Activated CD8-positive, alpha-beta T cell treated with anti-CD3 and anti-CD28 coated beads for 36 hours (primary cell): ENCODE measurements at regions not wholly inside any gene's neighbourhood (a gene's known extent, or its start where the extent isn't known, plus 50 kb on each side); places are given as distances from the start of the nearest gene placed in this dataset.
"Not testable (repeated sequence)": the region's sequence is repeated elsewhere in the genome, so short reads cannot be mapped to it uniquely, and the experiment has no call there.

Experiments
- ATAC-seq: fragments of 200-7000 bp; cut with Tn5 transposase; one replicate; pipeline ENCODE4 v1.10.0; 2021; ENCODE audit warnings: mild to moderate bottlenecking, moderate library complexity
- CTCF ChIA-PET: fragments of 350-600 bp; sonication (Branson Sonifier 250); formaldehyde crosslinking; loops from one replicate; lab custom pipeline; 2021; ENCODE audit warnings: antibody characterized with exemption; lab: Charles Lee
- POLR2A ChIA-PET: fragments of 350-600 bp; sonication (Branson Sonifier 250); formaldehyde crosslinking; loops from one replicate; lab custom pipeline; 2021; ENCODE audit warnings: antibody characterized with exemption; lab: Charles Lee
- DNase-seq: peaks from one replicate; pipeline ENCODE4 v3.0.0-alpha.2; 2020
- H3K27ac Mint-ChIP-seq: one replicate; pipeline ENCODE4 v1.8.0; 2021; ENCODE audit warnings: mild to moderate bottlenecking, mixed read lengths
- H3K27me3 Mint-ChIP-seq: one replicate; pipeline ENCODE4 v1.8.0; 2021; ENCODE audit warnings: mixed read lengths
- H3K36me3 Mint-ChIP-seq: one replicate; pipeline ENCODE4 v1.8.0; 2021; ENCODE audit warnings: low read depth, mixed read lengths
- H3K4me1 Mint-ChIP-seq: one replicate; pipeline ENCODE4 v1.8.0; 2021; ENCODE audit warnings: low read depth, mixed read lengths
- H3K4me3 Mint-ChIP-seq: one replicate; pipeline ENCODE4 v1.8.0; 2021; ENCODE audit warnings: mild to moderate bottlenecking, moderate library complexity, mixed read lengths
- H3K9me3 Mint-ChIP-seq: one replicate; pipeline ENCODE4 v1.8.0; 2021; ENCODE audit warnings: mixed read lengths
- intact Hi-C: fragments of 100-400 bp; cut with micrococcal nuclease; formaldehyde crosslinking; loops from one replicate; pipeline ENCODE4 v1.10.0; 2022
- TF ChIP-seq, protein P1 (sequence below): fragments of 200-600 bp; IDR thresholded peaks from one replicate; pipeline ENCODE4 v1.8.0; 2022; ENCODE audit warnings: antibody characterized with exemption, mild to moderate bottlenecking

DNA sequence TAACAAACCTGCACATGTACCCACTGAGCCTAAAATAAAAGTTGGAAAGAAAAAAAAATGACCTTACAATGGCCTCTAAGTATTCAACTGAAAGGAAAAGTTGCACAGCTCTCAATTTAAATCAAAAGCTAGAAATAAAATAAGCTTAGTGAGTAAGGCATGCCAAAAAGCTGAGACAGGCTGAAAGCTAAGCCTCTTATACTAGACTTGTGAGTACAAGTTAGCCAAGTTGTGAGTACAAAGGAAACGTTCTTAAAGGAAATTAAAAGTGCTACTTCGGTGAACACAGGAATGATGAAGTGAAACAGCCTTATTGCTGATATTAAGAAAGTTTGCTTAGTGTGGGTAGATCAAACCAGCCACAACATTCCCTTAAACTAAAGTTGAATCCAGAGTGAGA is 707.9 kb upstream of the PITX2 start:
- ChIA-PET POLR2A (no interaction called here), CTCF (interaction anchor here (0.6 kb wide), 1 partner anchor 439 kb away, joined by 3 read pairs; no protein-coding TSS in a partner anchor)
- Mint-ChIP-seq H3K4me1 (no peaks in the 10 kb centered on the region), H3K4me3 (no peak overlapping the region), H3K36me3 (no peaks in the 10 kb centered on the region), H3K27me3 (no peaks in the 10 kb centered on the region), H3K27ac (no peak overlapping the region), H3K9me3 (no peaks in the 10 kb centered on the region)
- no peak for DNase-seq
- TF ChIP-seq, protein P1, sequence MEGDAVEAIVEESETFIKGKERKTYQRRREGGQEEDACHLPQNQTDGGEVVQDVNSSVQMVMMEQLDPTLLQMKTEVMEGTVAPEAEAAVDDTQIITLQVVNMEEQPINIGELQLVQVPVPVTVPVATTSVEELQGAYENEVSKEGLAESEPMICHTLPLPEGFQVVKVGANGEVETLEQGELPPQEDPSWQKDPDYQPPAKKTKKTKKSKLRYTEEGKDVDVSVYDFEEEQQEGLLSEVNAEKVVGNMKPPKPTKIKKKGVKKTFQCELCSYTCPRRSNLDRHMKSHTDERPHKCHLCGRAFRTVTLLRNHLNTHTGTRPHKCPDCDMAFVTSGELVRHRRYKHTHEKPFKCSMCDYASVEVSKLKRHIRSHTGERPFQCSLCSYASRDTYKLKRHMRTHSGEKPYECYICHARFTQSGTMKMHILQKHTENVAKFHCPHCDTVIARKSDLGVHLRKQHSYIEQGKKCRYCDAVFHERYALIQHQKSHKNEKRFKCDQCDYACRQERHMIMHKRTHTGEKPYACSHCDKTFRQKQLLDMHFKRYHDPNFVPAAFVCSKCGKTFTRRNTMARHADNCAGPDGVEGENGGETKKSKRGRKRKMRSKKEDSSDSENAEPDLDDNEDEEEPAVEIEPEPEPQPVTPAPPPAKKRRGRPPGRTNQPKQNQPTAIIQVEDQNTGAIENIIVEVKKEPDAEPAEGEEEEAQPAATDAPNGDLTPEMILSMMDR = no peak
- ATAC-seq = no peak
- intact Hi-C loops = no loop called here

- Mint-ChIP-seq H3K9me3 (no peaks in the 10 kb centered on the region), H3K4me3 (no peak overlapping the region), H3K4me1 (no peaks in the 10 kb centered on the region), H3K27ac (no peak overlapping the region), H3K36me3 (no peaks in the 10 kb centered on the region), H3K27me3 (no peaks in the 10 kb centered on the region)
- DNase-seq (no peak), ATAC-seq (no peak)
- ChIA-PET POLR2A (no interaction called here), CTCF (no interaction called here)
- intact Hi-C loops = no loop called here
- TF ChIP-seq, protein P1 = no peak
Observed at GRCh38 chr4:111334361-111334760, 711.5 kb upstream of the PITX2 start.

DNA sequence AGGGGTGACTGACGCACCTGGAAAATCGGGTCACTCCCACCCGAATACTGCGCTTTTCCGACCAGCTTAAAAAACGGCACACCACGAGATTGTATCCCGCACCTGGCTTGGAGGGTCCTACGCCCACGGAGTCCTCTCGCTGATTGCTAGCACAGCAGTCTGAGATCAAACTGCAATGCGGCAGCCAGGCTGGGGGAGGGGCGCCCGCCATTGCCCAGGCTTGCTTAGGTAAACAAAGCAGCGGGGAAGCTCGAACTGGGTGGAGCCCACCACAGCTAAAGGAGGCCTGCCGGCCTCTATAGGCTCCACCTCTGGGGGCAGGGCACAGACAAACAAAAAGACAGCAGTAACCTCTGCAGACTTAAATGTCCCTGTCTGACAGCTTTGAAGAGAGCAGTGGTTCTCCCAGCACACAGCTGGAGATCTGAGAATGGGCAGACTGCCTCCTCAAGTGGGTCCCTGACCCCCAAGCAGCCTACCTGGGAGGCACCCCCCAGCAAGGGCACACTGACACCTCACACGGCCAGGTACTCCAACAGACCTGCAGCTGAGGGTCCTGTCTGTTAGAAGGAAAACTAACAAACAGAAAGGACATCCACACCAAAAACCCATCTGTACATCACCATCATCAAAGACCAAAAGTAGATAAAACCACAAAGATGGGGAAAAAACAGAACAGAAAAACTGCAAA is 714.5 kb upstream of the PITX2 start:
- ATAC-seq, H3K27ac Mint-ChIP-seq, CTCF ChIA-PET, H3K4me3 Mint-ChIP-seq, intact Hi-C loops, H3K9me3 Mint-ChIP-seq, H3K27me3 Mint-ChIP-seq, DNase-seq, POLR2A ChIA-PET, H3K4me1 Mint-ChIP-seq, H3K36me3 Mint-ChIP-seq: not testable (repeated sequence)

GRCh38 chr4:111359602-111360001 is 736.7 kb upstream of the PITX2 start:
- ATAC-seq (no peak), DNase-seq (no peak)
- no peaks in the 10 kb centered on the region for H3K4me1 Mint-ChIP-seq
- intact Hi-C loops = no loop called here
- H3K4me3 Mint-ChIP-seq = no peak overlapping the region
- peaks cover 11% of the 10 kb centered on the region for H3K9me3 Mint-ChIP-seq
- TF ChIP-seq, protein P1 = no peak
- H3K27me3 Mint-ChIP-seq = no peaks in the 10 kb centered on the region
- H3K27ac Mint-ChIP-seq = no peak overlapping the region
- CTCF ChIA-PET = no interaction called here
- no peaks in the 10 kb centered on the region for H3K36me3 Mint-ChIP-seq
- POLR2A ChIA-PET = no interaction called here

- ChIA-PET POLR2A (no interaction called here), CTCF (no interaction called here)
- Mint-ChIP-seq H3K9me3 (peaks cover 11% of the 10 kb centered on the region), H3K27me3 (no peaks in the 10 kb centered on the region), H3K27ac (no peak overlapping the region), H3K4me1 (no peaks in the 10 kb centered on the region), H3K36me3 (no peaks in the 10 kb centered on the region), H3K4me3 (no peak overlapping the region)
- ATAC-seq = no peak
- intact Hi-C loops = no loop called here
- DNase-seq = no peak
- TF ChIP-seq, protein P1 = no peak
Observed at GRCh38 chr4:111360906-111361305, 738.0 kb upstream of the PITX2 start.
